SH-SY5Y (cell line): ENCODE measurements at regions not wholly inside any gene's neighbourhood (a gene's known extent, or its start where the extent isn't known, plus 50 kb on each side); places are given as distances from the start of the nearest gene placed in this dataset.

ENCODE experiments used
- GATA2 ChIP-seq: IDR thresholded peaks from 2 replicates; pipeline ENCODE4 v1.6.1; 2011; ENCODE audit warnings: mild to moderate bottlenecking, low read depth, low read length
- GATA3 ChIP-seq: IDR thresholded peaks from 2 replicates; pipeline ENCODE4 v1.6.1; 2011; ENCODE audit warnings: low read depth, mild to moderate bottlenecking, low read length, moderate library complexity

DNA sequence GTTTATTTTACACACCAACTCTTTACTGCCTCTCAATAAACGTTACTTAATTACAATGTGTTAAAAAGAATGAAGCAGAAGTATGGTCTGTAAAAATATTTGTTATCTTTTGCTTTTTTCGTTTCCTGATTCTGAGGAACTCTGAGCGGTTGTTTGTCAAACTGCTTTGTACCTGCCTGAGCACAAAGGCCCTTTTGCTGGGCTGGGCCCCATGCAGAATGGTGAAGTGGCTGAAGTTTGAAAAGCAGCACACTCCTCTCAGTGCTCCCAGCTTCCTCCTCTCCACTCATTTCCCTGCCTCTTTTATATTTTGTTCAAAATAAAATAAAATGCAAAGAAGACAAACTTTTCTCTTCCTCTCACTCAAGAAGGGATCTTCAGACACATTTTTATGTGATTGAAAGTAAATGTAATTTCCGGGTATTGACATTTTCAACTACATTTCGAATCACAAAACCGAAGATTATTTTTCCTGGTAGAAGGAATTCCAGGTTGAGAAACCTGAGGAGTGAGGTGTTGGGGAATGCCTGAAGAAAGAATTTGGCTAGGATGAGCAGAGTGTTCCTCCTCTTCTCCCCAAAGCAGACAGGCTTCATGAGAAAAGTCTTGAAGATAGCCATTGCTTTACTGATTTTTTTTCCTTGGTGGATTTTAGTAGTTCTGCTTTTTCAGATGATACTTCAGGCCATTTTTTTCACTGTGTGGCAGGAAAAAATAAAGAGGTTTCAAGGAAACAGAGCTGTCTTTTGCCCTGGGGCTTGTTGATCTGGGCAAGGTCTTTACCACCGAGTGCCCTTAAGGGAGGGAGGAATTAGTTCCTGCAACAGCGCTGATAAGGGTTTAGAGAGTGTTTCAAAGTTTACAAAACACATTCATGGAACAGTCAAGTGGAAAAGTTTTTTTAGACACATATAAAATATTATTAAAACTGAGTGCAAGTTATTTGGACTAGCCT, 229.8 kb downstream of the NFKBIZ start:
- TF ChIP-seq GATA2, result no peak
- TF ChIP-seq GATA3, result no peak
